Neural crest cell (in vitro differentiated cells): ENCODE measurements at regions not wholly inside any gene's neighbourhood (a gene's known extent, or its start where the extent isn't known, plus 50 kb on each side); places are given as distances from the start of the nearest gene placed in this dataset.

Experiments used
- DNase-seq: peaks from one replicate; pipeline ENCODE4 v3.0.0; 2021; ENCODE audit warnings: low read depth, mixed read lengths, low spot score
- H3K27ac Mint-ChIP-seq: one replicate; pipeline ENCODE4 v1.8.0; 2021; ENCODE audit warnings: mild to moderate bottlenecking, mixed read lengths; ENCODE audit not compliant: unreplicated experiment
- H3K27me3 Mint-ChIP-seq: 2 replicates; pipeline ENCODE4 v1.8.0; 2021; ENCODE audit warnings: low read depth, mild to moderate bottlenecking, mixed read lengths
- H3K36me3 Mint-ChIP-seq: 2 replicates; pipeline ENCODE4 v1.8.0; 2021; ENCODE audit warnings: low read depth, mild to moderate bottlenecking, mixed read lengths
- H3K4me1 Mint-ChIP-seq: 2 replicates; pipeline ENCODE4 v1.8.0; 2021; ENCODE audit warnings: mixed read lengths
- H3K4me3 Mint-ChIP-seq: one replicate; pipeline ENCODE4 v1.8.0; 2021; ENCODE audit warnings: mild to moderate bottlenecking, mixed read lengths
- H3K9me3 Mint-ChIP-seq: 2 replicates; pipeline ENCODE4 v1.8.0; 2021; ENCODE audit warnings: mixed read lengths
- TF ChIP-seq, protein P1 (sequence below): fragments of 200-600 bp; sonication (generic); conservative IDR thresholded peaks from 2 replicates; pipeline ENCODE4 v1.5.0; 2021; ENCODE audit warnings: antibody characterized with exemption, mild to moderate bottlenecking

DNA sequence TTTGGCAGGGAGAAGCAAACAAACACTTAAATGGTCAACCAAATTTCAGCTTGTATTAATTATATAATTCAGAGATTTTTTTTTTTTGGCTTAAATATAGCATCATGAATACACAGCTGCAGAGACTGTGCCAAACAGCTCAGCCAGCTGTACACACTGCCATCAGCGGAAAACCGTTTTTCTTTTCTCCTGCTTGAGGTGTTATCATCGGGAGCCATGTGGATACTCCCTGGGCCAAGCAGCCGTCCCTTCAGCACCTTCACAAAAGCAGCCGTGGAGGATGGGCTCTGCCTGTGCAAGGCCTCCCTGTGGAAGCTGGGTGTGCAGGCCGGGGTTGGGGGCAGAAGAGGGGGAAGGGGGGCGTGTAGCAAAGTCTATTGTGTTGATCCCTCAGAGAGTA, 85.0 kb downstream of the NUF2 start:
- H3K4me3 Mint-ChIP-seq: no peak overlapping the region
- H3K9me3 Mint-ChIP-seq: peaks cover 3% of the 10 kb centered on the region
- H3K36me3 Mint-ChIP-seq: no peaks in the 10 kb centered on the region
- H3K4me1 Mint-ChIP-seq: peaks cover 12% of the 10 kb centered on the region
- no peaks in the 10 kb centered on the region for H3K27me3 Mint-ChIP-seq
- TF ChIP-seq, protein P1, sequence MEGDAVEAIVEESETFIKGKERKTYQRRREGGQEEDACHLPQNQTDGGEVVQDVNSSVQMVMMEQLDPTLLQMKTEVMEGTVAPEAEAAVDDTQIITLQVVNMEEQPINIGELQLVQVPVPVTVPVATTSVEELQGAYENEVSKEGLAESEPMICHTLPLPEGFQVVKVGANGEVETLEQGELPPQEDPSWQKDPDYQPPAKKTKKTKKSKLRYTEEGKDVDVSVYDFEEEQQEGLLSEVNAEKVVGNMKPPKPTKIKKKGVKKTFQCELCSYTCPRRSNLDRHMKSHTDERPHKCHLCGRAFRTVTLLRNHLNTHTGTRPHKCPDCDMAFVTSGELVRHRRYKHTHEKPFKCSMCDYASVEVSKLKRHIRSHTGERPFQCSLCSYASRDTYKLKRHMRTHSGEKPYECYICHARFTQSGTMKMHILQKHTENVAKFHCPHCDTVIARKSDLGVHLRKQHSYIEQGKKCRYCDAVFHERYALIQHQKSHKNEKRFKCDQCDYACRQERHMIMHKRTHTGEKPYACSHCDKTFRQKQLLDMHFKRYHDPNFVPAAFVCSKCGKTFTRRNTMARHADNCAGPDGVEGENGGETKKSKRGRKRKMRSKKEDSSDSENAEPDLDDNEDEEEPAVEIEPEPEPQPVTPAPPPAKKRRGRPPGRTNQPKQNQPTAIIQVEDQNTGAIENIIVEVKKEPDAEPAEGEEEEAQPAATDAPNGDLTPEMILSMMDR: no peak
- DNase-seq: no peak
- H3K27ac Mint-ChIP-seq: no peak overlapping the region

DNA sequence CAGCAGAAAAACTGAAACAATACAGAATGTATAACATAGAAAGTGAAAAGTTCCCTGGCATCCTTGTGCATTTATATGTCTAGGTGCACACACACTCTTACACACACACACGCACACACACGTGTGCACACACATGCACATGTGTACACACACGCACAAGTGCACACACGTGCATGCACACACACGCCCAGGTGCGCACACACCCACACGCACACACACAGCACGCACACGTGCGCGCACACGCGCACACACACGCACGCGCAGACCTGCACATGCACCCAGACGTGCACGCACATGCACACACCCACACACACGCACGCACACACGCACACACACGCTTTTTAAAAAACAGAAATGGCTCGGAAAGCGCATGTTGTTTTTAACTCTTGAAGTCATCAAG, 86.5 kb downstream of the NUF2 start:
- no peak overlapping the region for H3K4me3 Mint-ChIP-seq
- H3K9me3 Mint-ChIP-seq: peaks cover under 1% of the 10 kb centered on the region
- H3K4me1 Mint-ChIP-seq: peaks cover 12% of the 10 kb centered on the region
- H3K27ac Mint-ChIP-seq: no peak overlapping the region
- H3K27me3 Mint-ChIP-seq: no peaks in the 10 kb centered on the region
- DNase-seq: no peak
- H3K36me3 Mint-ChIP-seq: no peaks in the 10 kb centered on the region
- TF ChIP-seq, protein P1: no peak

GRCh38 chr1:163410073-163410999, 88.6 kb downstream of the NUF2 start:
- TF ChIP-seq, protein P1: peak; percentile 94
- H3K9me3 Mint-ChIP-seq: no peaks in the 10 kb centered on the region
- H3K27me3 Mint-ChIP-seq: no peaks in the 10 kb centered on the region
- peaks cover 12% of the 10 kb centered on the region for H3K4me1 Mint-ChIP-seq
- H3K4me3 Mint-ChIP-seq: peak overlapping the region; percentile 5
- peak overlapping the region; percentile 9 for H3K27ac Mint-ChIP-seq
- H3K36me3 Mint-ChIP-seq: no peaks in the 10 kb centered on the region
- peak; percentile 67 for DNase-seq

- H3K9me3 Mint-ChIP-seq: no peaks in the 10 kb centered on the region
- no peaks in the 10 kb centered on the region for H3K27me3 Mint-ChIP-seq
- peaks cover 12% of the 10 kb centered on the region for H3K4me1 Mint-ChIP-seq
- TF ChIP-seq, protein P1: no peak
- H3K36me3 Mint-ChIP-seq: no peaks in the 10 kb centered on the region
- no peak overlapping the region for H3K27ac Mint-ChIP-seq
- no peak overlapping the region for H3K4me3 Mint-ChIP-seq
- no peak for DNase-seq
Observed at GRCh38 chr1:163412221-163412620, 90.5 kb downstream of the NUF2 start.

GRCh38 chr1:163414778-163415177, 93.0 kb downstream of the NUF2 start:
- H3K4me3 Mint-ChIP-seq: no peak overlapping the region
- no peak for DNase-seq
- no peak overlapping the region for H3K27ac Mint-ChIP-seq
- H3K9me3 Mint-ChIP-seq: no peaks in the 10 kb centered on the region
- peaks cover 11% of the 10 kb centered on the region for H3K4me1 Mint-ChIP-seq
- TF ChIP-seq, protein P1: no peak
- no peaks in the 10 kb centered on the region for H3K27me3 Mint-ChIP-seq
- no peaks in the 10 kb centered on the region for H3K36me3 Mint-ChIP-seq
